Tibial nerve (tissue), 4 donors: ENCODE measurements at regions not wholly inside any gene's neighbourhood (a gene's known extent, or its start where the extent isn't known, plus 50 kb on each side); places are given as distances from the start of the nearest gene placed in this dataset.
A peak's percentile ranks its signal among the peaks of the same experiment; 100 is the strongest.

ENCODE experiments used
- EP300 ChIP-seq, 2 donors: sonication (generic); formaldehyde crosslinking; IDR thresholded peaks; one replicate each; pipeline ENCODE4 v1.6.1; 2017; ENCODE audit warnings: antibody characterized with exemption in 2 of 2, mild to moderate bottlenecking in 1 of 2
- POLR2A ChIP-seq, 2 donors: fragments of 450-650 bp; IDR thresholded peaks; one replicate each; pipeline ENCODE4 v1.6.1; 2017; ENCODE audit warnings: antibody characterized with exemption in 2 of 2, mild to moderate bottlenecking in 2 of 2, moderate library complexity in 2 of 2
- TF ChIP-seq, protein P1 (sequence below), 5 experiments: fragments of 200-600 bp in 3 of 5; fragments of 450-650 bp in 2 of 5; sonication (generic) in 3 of 5; IDR thresholded peaks; one replicate each; pipeline ENCODE4 v1.5.1; 2016 to 2019; ENCODE audit warnings: antibody characterized with exemption in 5 of 5, mild to moderate bottlenecking in 3 of 5, moderate library complexity in 2 of 5

DNA sequence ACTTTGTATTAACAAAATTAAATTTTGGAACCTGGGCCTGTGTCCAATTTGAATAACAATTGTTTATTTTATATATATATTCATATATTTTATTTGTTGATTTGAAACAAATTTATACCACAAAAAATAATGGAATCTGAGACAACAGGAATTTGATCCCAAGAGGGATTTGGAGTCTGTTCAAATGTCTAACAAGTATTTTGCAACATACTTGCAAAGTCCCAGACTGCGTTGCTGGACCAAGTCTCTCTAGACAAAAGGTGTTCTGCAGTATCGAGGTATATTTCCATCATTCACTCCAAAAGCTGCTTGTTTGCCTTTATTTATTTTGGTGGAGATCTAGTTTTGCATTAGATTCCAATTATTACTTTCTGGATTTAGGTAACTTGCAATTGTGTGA is 68.7 kb upstream of the PTPRR start:
- TF ChIP-seq POLR2A (IDR thresholded peaks at IDR 0.05): no peak
- TF ChIP-seq, protein P1, sequence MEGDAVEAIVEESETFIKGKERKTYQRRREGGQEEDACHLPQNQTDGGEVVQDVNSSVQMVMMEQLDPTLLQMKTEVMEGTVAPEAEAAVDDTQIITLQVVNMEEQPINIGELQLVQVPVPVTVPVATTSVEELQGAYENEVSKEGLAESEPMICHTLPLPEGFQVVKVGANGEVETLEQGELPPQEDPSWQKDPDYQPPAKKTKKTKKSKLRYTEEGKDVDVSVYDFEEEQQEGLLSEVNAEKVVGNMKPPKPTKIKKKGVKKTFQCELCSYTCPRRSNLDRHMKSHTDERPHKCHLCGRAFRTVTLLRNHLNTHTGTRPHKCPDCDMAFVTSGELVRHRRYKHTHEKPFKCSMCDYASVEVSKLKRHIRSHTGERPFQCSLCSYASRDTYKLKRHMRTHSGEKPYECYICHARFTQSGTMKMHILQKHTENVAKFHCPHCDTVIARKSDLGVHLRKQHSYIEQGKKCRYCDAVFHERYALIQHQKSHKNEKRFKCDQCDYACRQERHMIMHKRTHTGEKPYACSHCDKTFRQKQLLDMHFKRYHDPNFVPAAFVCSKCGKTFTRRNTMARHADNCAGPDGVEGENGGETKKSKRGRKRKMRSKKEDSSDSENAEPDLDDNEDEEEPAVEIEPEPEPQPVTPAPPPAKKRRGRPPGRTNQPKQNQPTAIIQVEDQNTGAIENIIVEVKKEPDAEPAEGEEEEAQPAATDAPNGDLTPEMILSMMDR (IDR thresholded peaks at IDR 0.05): no peak
- TF ChIP-seq EP300 (IDR thresholded peaks at IDR 0.05): peak in 1 of 2 donors; percentile 43
